HG02588 (cell line): ENCODE measurements at regions not wholly inside any gene's neighbourhood (a gene's known extent, or its start where the extent isn't known, plus 50 kb on each side); places are given as distances from the start of the nearest gene placed in this dataset.
"Not testable (repeated sequence)": the region's sequence is repeated elsewhere in the genome, so short reads cannot be mapped to it uniquely, and the experiment has no call there.

Source experiments
- ATAC-seq: cut with Tn5 transposase; IDR thresholded peaks from one replicate; pipeline ENCODE4 v1.9.1; 2021; ENCODE audit warnings: mild to moderate bottlenecking, moderate library complexity; ENCODE audit not compliant: unreplicated experiment

GRCh38 chrY:3367535-3367934 is 211.3 kb upstream of the TGIF2LY start:
- ATAC-seq = not testable (repeated sequence)

GRCh38 chrY:3368459-3368858 is 210.4 kb upstream of the TGIF2LY start:
- not testable (repeated sequence) for ATAC-seq

GRCh38 chrY:3391508-3391907 is 187.4 kb upstream of the TGIF2LY start:
- ATAC-seq = not testable (repeated sequence)

- ATAC-seq = not testable (repeated sequence)
These were observed 174.6 kb upstream of the TGIF2LY start for GRCh38 chrY:3404241-3404640.

- not testable (repeated sequence) for ATAC-seq
These were observed 173.3 kb upstream of the TGIF2LY start for GRCh38 chrY:3405585-3405984.

- ATAC-seq = not testable (repeated sequence)
These were observed 171.9 kb upstream of the TGIF2LY start for GRCh38 chrY:3406896-3407452.

- not testable (repeated sequence) for ATAC-seq
These were observed 168.5 kb upstream of the TGIF2LY start for GRCh38 chrY:3410322-3410892.
